ENCODE measurements at regions not wholly inside any gene's neighbourhood (a gene's known extent, or its start where the extent isn't known, plus 50 kb on each side); places are given as distances from the start of the nearest gene placed in this dataset.

DNA sequence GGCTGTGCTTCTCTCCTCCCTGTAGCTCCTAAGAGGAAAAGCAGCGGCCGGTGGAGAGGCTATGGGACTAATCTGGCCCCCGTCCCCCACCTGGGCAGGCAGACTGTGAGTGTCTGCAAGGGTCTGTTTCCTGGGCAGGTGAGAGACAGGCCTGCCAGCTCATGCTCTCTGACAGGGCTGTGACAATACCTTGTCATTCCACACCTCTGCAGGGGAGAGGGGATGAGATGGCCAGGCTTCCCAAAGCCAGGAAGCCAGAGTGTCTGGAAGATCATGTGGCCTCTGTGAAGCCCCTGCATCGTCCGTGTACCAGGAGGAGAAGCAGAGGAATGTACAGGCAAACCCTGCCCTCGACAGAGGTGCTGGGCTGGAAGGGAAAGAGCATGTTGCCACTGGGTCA lies 142.5 kb upstream of the GATA6 start:
- Histone ChIP-seq H3K4me3 (replicated peaks in 1 of 3; ENCODE audit: insufficient read depth in 1 of 3, low read depth in 1 of 3, low read length in 3 of 3) (no peak overlapping the region), H3K9me3 (replicated peaks; ENCODE audit: control insufficient read depth, insufficient read depth, low read length) (no peaks in the 10 kb centered on the region), H3K4me1 (ENCODE audit: control insufficient read depth, extremely low read depth, insufficient read depth, low read length) (peaks cover under 1% of the 10 kb centered on the region), H3K4me2 (ENCODE audit: insufficient read depth, low read length) (no peak overlapping the region), H3K9ac (replicated peaks; ENCODE audit: extremely low read depth, insufficient read depth, low read length) (no peak overlapping the region), H3K79me2 (ENCODE audit: control insufficient read depth, insufficient read depth, low read length) (no peaks in the 10 kb centered on the region), H3K36me3 (ENCODE audit: control insufficient read depth in 2 of 2, extremely low read depth in 1 of 2, insufficient read depth in 2 of 2, low read length in 2 of 2) (no peaks in the 10 kb centered on the region), H4K20me1 (replicated peaks; ENCODE audit: control insufficient read depth, extremely low read depth, insufficient read depth, low read length) (no peaks in the 10 kb centered on the region), H3K27ac (ENCODE audit: insufficient read depth, low read depth, low read length) (no peak overlapping the region), H3K9me1 (replicated peaks; ENCODE audit: control insufficient read depth, extremely low read depth, insufficient read depth, low read length) (no peaks in the 10 kb centered on the region), H2AFZ (ENCODE audit: low read depth, low read length) (no peak overlapping the region), H3K27me3 (ENCODE audit: control insufficient read depth in 2 of 2, insufficient read depth in 2 of 2, low read length in 2 of 2) (no peaks in the 10 kb centered on the region)
- ChIA-PET POLR2A (no interaction called here), CTCF (interaction anchor here (0.8 to 0.9 kb wide), 2 partner anchors 31 to 43 kb away, joined by 3 read pairs; no protein-coding TSS in a partner anchor)
- no TSS peak for BruUV-seq (replicated peaks)
- TF ChIP-seq FOS (IDR thresholded peaks at IDR 0.05; ENCODE audit: borderline replicate concordance, insufficient read depth, low read length) (no peak), EZH2 (IDR thresholded peaks at IDR 0.05; ENCODE audit: borderline replicate concordance, low read depth, low read length, severe bottlenecking) (no peak), GATA2 (IDR thresholded peaks at IDR 0.05; ENCODE audit: insufficient read depth, insufficient read length, low read depth, low read length) (no peak), JUN (IDR thresholded peaks at IDR 0.05; ENCODE audit: borderline replicate concordance, insufficient read depth, insufficient read length, low read depth) (no peak), MYC (IDR thresholded peaks at IDR 0.05; ENCODE audit: low read depth, low read length) (no peak), POLR2A (IDR thresholded peaks at IDR 0.05; ENCODE audit: low read depth, low read length) (no peak), POLR2AphosphoS5 (IDR thresholded peaks at IDR 0.05; ENCODE audit: insufficient read depth, low read depth, low read length) (no peak)
- TF ChIP-seq, protein P1, sequence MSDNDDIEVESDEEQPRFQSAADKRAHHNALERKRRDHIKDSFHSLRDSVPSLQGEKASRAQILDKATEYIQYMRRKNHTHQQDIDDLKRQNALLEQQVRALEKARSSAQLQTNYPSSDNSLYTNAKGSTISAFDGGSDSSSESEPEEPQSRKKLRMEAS (IDR thresholded peaks at IDR 0.05; ENCODE audit: insufficient read depth, insufficient read length) = no peak
- TF ChIP-seq, protein P2, sequence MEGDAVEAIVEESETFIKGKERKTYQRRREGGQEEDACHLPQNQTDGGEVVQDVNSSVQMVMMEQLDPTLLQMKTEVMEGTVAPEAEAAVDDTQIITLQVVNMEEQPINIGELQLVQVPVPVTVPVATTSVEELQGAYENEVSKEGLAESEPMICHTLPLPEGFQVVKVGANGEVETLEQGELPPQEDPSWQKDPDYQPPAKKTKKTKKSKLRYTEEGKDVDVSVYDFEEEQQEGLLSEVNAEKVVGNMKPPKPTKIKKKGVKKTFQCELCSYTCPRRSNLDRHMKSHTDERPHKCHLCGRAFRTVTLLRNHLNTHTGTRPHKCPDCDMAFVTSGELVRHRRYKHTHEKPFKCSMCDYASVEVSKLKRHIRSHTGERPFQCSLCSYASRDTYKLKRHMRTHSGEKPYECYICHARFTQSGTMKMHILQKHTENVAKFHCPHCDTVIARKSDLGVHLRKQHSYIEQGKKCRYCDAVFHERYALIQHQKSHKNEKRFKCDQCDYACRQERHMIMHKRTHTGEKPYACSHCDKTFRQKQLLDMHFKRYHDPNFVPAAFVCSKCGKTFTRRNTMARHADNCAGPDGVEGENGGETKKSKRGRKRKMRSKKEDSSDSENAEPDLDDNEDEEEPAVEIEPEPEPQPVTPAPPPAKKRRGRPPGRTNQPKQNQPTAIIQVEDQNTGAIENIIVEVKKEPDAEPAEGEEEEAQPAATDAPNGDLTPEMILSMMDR (IDR thresholded peaks at IDR 0.05; ENCODE audit: extremely low read depth in 1 of 2, insufficient read depth in 1 of 2, low read depth in 1 of 2, low read length in 2 of 2) = no peak
- DNase-seq (ENCODE audit: low read depth, low spot score) (no peak), FAIRE-seq (no peak)
- intact Hi-C loops (cut with micrococcal nuclease) = no loop called here
- dilution Hi-C loops (cut with MboI; ENCODE audit: extremely low pct_ligation_motif_present, low sequenced_read_pairs) = no loop called here

Data from endothelial cell of umbilical vein (primary cell).